ENCODE measurements at regions not wholly inside any gene's neighbourhood (a gene's known extent, or its start where the extent isn't known, plus 50 kb on each side); places are given as distances from the start of the nearest gene placed in this dataset.
"Not testable (repeated sequence)": the region's sequence is repeated elsewhere in the genome, so short reads cannot be mapped to it uniquely, and the experiment has no call there.

GRCh38 chr5:74514888-74515551 lies 125.5 kb downstream of the ENC1 start:
- H3K36me3 ChIP-seq (ENCODE audit: control insufficient read depth, insufficient read depth, low read length, severe bottlenecking) = no peaks in the 10 kb centered on the region
- no peaks in the 10 kb centered on the region for H3K27me3 ChIP-seq (replicated peaks; ENCODE audit: control insufficient read depth, insufficient read depth, low read length)
- no peak overlapping the region for H3K9ac ChIP-seq (ENCODE audit: low read length)
- H3K9me3 ChIP-seq (ENCODE audit: control insufficient read depth, low read length) = no peaks in the 10 kb centered on the region
- no peak overlapping the region for H3K4me3 ChIP-seq (ENCODE audit: low read length)
- peaks cover 12% of the 10 kb centered on the region for H3K4me1 ChIP-seq (ENCODE audit: control insufficient read depth, insufficient read depth, low read length)
- DNase-seq (ENCODE audit: low read depth) = no peak

- not testable (repeated sequence) for H3K4me3 ChIP-seq (ENCODE audit: low read length)
Observed at GRCh38 chr5:74511770-74512169, 128.8 kb downstream of the ENC1 start.

GRCh38 chr5:74510476-74511075 lies 130.0 kb downstream of the ENC1 start:
- Histone ChIP-seq H3K36me3 (ENCODE audit: control insufficient read depth, insufficient read depth, low read length, severe bottlenecking) (no peaks in the 10 kb centered on the region), H3K27me3 (replicated peaks; ENCODE audit: control insufficient read depth, insufficient read depth, low read length) (no peaks in the 10 kb centered on the region), H3K4me1 (ENCODE audit: control insufficient read depth, insufficient read depth, low read length) (no peaks in the 10 kb centered on the region), H3K4me3 (ENCODE audit: low read length) (no peak overlapping the region), H3K9me3 (ENCODE audit: control insufficient read depth, low read length) (no peaks in the 10 kb centered on the region), H3K9ac (ENCODE audit: low read length) (no peak overlapping the region)
- DNase-seq (ENCODE audit: low read depth) = peak; percentile 51

More at GRCh38 chr5:74511770-74512169, 128.8 kb downstream of the ENC1 start:
- H3K4me1 ChIP-seq (ENCODE audit: control insufficient read depth, insufficient read depth, low read length); H3K9me3 ChIP-seq (ENCODE audit: control insufficient read depth, low read length); H3K27me3 ChIP-seq (replicated peaks; ENCODE audit: control insufficient read depth, insufficient read depth, low read length); H3K36me3 ChIP-seq (ENCODE audit: control insufficient read depth, insufficient read depth, low read length, severe bottlenecking); H3K9ac ChIP-seq (ENCODE audit: low read length); DNase-seq (ENCODE audit: low read depth): not testable (repeated sequence)

- DNase-seq (ENCODE audit: low read depth) = no peak
- H3K4me1 ChIP-seq (ENCODE audit: control insufficient read depth, insufficient read depth, low read length) = no peaks in the 10 kb centered on the region
- no peak overlapping the region for H3K9ac ChIP-seq (ENCODE audit: low read length)
- no peak overlapping the region for H3K4me3 ChIP-seq (ENCODE audit: low read length)
- no peaks in the 10 kb centered on the region for H3K9me3 ChIP-seq (ENCODE audit: control insufficient read depth, low read length)
- no peaks in the 10 kb centered on the region for H3K27me3 ChIP-seq (replicated peaks; ENCODE audit: control insufficient read depth, insufficient read depth, low read length)
- no peaks in the 10 kb centered on the region for H3K36me3 ChIP-seq (ENCODE audit: control insufficient read depth, insufficient read depth, low read length, severe bottlenecking)
Observed at GRCh38 chr5:74507370-74508005, 133.0 kb downstream of the ENC1 start.

- Histone ChIP-seq H3K36me3 (ENCODE audit: control insufficient read depth, insufficient read depth, low read length, severe bottlenecking) (no peaks in the 10 kb centered on the region), H3K4me3 (ENCODE audit: low read length) (no peak overlapping the region), H3K27me3 (replicated peaks; ENCODE audit: control insufficient read depth, insufficient read depth, low read length) (no peaks in the 10 kb centered on the region), H3K9me3 (ENCODE audit: control insufficient read depth, low read length) (no peaks in the 10 kb centered on the region), H3K9ac (ENCODE audit: low read length) (no peak overlapping the region), H3K4me1 (ENCODE audit: control insufficient read depth, insufficient read depth, low read length) (no peaks in the 10 kb centered on the region)
- DNase-seq (ENCODE audit: low read depth) = no peak
Observed at GRCh38 chr5:74506119-74506518, 134.4 kb downstream of the ENC1 start.

GRCh38 chr5:74504463-74504862 lies 136.1 kb downstream of the ENC1 start:
- H3K4me1 ChIP-seq (ENCODE audit: control insufficient read depth, insufficient read depth, low read length) = no peaks in the 10 kb centered on the region
- DNase-seq (ENCODE audit: low read depth) = no peak
- no peaks in the 10 kb centered on the region for H3K27me3 ChIP-seq (replicated peaks; ENCODE audit: control insufficient read depth, insufficient read depth, low read length)
- no peaks in the 10 kb centered on the region for H3K36me3 ChIP-seq (ENCODE audit: control insufficient read depth, insufficient read depth, low read length, severe bottlenecking)
- H3K9ac ChIP-seq (ENCODE audit: low read length) = no peak overlapping the region
- no peak overlapping the region for H3K4me3 ChIP-seq (ENCODE audit: low read length)
- no peaks in the 10 kb centered on the region for H3K9me3 ChIP-seq (ENCODE audit: control insufficient read depth, low read length)

GRCh38 chr5:74502479-74502950 lies 138.0 kb downstream of the ENC1 start:
- Histone ChIP-seq H3K4me1 (ENCODE audit: control insufficient read depth, insufficient read depth, low read length) (no peaks in the 10 kb centered on the region), H3K4me3 (ENCODE audit: low read length) (no peak overlapping the region), H3K9ac (ENCODE audit: low read length) (no peak overlapping the region), H3K27me3 (replicated peaks; ENCODE audit: control insufficient read depth, insufficient read depth, low read length) (no peaks in the 10 kb centered on the region), H3K36me3 (ENCODE audit: control insufficient read depth, insufficient read depth, low read length, severe bottlenecking) (no peaks in the 10 kb centered on the region), H3K9me3 (ENCODE audit: control insufficient read depth, low read length) (no peaks in the 10 kb centered on the region)
- DNase-seq (ENCODE audit: low read depth) = no peak

- DNase-seq (ENCODE audit: low read depth) = no peak
Observed at GRCh38 chr5:74501674-74502478, 138.7 kb downstream of the ENC1 start.

GRCh38 chr5:74500110-74500917 lies 140.2 kb downstream of the ENC1 start:
- Histone ChIP-seq H3K4me1 (ENCODE audit: control insufficient read depth, insufficient read depth, low read length) (no peaks in the 10 kb centered on the region), H3K9ac (ENCODE audit: low read length) (no peak overlapping the region), H3K4me3 (ENCODE audit: low read length) (no peak overlapping the region), H3K27me3 (replicated peaks; ENCODE audit: control insufficient read depth, insufficient read depth, low read length) (no peaks in the 10 kb centered on the region), H3K9me3 (ENCODE audit: control insufficient read depth, low read length) (no peaks in the 10 kb centered on the region), H3K36me3 (ENCODE audit: control insufficient read depth, insufficient read depth, low read length, severe bottlenecking) (no peaks in the 10 kb centered on the region)
- no peak for DNase-seq (ENCODE audit: low read depth)

More at GRCh38 chr5:74501674-74502478, 138.7 kb downstream of the ENC1 start:
- Histone ChIP-seq H3K9ac (ENCODE audit: low read length) (no peak overlapping the region), H3K4me1 (ENCODE audit: control insufficient read depth, insufficient read depth, low read length) (no peaks in the 10 kb centered on the region), H3K27me3 (replicated peaks; ENCODE audit: control insufficient read depth, insufficient read depth, low read length) (no peaks in the 10 kb centered on the region), H3K4me3 (ENCODE audit: low read length) (no peak overlapping the region), H3K36me3 (ENCODE audit: control insufficient read depth, insufficient read depth, low read length, severe bottlenecking) (no peaks in the 10 kb centered on the region), H3K9me3 (ENCODE audit: control insufficient read depth, low read length) (no peaks in the 10 kb centered on the region)

GRCh38 chr5:74499256-74500050 lies 141.1 kb downstream of the ENC1 start:
- DNase-seq (ENCODE audit: low read depth) = no peak
- Histone ChIP-seq H3K4me3 (ENCODE audit: low read length) (no peak overlapping the region), H3K27me3 (replicated peaks; ENCODE audit: control insufficient read depth, insufficient read depth, low read length) (no peaks in the 10 kb centered on the region), H3K9me3 (ENCODE audit: control insufficient read depth, low read length) (no peaks in the 10 kb centered on the region), H3K9ac (ENCODE audit: low read length) (no peak overlapping the region), H3K36me3 (ENCODE audit: control insufficient read depth, insufficient read depth, low read length, severe bottlenecking) (no peaks in the 10 kb centered on the region), H3K4me1 (ENCODE audit: control insufficient read depth, insufficient read depth, low read length) (no peaks in the 10 kb centered on the region)

All from adipocyte (in vitro differentiated cells).